HG03060 (cell line): ENCODE measurements at regions not wholly inside any gene's neighbourhood (a gene's known extent, or its start where the extent isn't known, plus 50 kb on each side); places are given as distances from the start of the nearest gene placed in this dataset.

Experiments used
- ATAC-seq: cut with Tn5 transposase; IDR thresholded peaks from one replicate; pipeline ENCODE4 v1.9.1; 2021; ENCODE audit warnings: low read depth, moderate number of reproducible peaks; ENCODE audit not compliant: unreplicated experiment

DNA sequence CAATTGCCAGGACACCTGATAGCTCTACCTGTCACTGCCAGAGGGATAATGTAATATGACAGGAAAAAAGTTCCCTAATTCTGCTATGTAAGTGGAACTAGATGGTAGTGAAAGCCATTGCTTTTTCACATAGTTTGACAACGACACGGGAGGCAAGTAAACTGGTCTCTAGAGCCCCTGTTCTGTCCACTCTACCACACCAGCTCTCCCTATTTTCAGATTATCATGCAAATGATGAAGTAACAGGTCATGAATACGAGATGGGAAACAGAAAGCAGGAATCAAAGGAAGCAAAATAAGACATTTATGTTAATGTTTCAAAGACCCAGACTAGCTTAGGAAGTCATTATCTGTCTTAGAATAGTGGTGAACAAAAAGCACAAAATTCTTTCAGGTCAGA, 56.2 kb downstream of the TAF11L14 start:
- no peak for ATAC-seq

DNA sequence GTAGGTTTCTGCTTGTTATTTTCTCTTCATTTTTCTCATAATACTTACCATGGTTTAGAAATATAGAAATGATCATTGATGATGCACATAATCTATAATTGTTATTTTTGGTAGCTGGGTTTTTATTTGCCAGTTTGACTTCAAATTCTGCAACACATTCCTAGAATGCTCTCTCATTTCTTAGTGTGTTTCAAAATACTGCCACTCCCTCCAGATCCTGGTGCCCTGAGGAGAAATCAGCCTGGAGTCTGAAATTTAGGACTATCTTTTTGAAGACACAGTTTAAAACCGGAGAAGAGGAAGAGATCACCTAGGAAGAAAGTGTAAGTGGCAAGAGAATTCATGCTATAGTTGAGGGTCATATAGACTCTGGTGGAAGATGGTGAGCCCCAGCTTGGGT, 57.5 kb downstream of the TAF11L14 start:
- no peak for ATAC-seq

DNA sequence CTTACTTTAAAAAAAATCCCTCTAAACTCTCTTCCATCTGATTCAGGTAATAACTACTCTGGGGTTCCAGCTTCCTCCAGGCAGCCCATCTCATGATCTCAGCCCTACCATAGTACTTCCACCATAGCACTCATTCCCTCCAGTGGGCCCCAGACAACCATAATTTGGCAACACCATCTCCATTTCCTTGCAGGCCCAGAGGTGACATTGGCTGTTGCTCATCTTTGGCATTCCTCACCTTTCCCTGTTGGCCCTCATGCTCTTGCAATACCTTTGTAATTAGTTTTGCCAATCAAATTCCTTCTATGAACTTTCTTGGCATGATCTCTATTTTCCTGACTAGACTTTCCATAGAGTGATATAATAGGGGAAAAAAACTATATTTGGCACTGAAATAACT, 60.1 kb downstream of the TAF11L14 start:
- no peak for ATAC-seq

DNA sequence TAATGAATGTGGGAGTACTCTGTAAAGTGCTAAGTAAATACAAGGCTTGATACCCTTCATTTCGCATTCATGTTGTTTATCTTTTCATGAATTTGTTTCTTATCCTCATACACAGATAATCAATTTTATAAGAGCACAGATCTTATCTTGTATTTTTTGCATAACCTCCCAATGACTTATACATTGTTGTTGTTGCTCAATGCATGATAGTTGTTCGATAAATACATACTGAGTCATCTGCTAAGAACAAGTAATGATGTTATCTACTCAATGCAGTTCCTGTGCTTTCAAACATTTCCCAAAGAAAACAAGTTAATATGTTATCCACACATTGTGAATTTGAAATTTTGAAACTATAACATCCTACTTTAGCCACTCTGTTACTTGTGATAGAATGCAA, 60.7 kb downstream of the TAF11L14 start:
- ATAC-seq: no peak

DNA sequence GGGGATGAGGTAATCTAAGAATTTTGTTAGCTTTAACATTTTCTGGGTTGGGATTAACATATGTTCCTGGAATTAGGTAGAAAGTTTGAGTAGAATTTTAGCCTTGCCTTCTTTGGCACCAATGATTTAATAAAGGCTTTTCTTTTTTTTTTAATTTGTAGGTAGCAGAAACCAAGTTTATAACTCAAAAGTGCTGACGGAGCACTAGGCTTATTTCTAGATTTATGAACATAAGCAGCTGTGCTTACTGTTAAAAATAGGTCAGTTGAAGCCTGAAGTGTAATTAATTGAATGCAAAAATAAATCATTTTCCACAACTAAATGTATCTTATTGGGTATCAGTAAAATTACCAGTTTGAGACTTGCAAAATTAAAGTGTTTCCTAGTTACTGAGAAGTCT, 62.4 kb downstream of the TAF11L14 start:
- ATAC-seq: no peak

DNA sequence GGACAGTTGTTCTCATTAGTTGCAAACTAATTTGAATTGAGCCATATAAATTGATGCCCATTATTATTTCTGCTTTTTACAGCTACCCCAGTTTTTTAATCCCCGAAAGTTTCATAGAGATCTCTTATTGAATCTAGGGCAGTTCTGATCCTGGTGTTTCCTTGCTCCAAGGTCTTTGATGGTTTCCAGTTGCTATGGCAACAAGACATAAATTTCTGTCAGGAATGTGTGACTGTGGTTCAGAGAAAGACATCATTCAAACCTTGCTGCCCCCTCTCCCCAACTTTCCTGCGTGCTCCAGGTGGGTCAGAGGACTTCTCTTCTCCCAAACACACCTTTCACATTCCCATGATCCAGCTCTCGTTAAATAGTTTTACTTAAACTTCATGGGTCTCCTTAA, 63.4 kb downstream of the TAF11L14 start:
- ATAC-seq: no peak

DNA sequence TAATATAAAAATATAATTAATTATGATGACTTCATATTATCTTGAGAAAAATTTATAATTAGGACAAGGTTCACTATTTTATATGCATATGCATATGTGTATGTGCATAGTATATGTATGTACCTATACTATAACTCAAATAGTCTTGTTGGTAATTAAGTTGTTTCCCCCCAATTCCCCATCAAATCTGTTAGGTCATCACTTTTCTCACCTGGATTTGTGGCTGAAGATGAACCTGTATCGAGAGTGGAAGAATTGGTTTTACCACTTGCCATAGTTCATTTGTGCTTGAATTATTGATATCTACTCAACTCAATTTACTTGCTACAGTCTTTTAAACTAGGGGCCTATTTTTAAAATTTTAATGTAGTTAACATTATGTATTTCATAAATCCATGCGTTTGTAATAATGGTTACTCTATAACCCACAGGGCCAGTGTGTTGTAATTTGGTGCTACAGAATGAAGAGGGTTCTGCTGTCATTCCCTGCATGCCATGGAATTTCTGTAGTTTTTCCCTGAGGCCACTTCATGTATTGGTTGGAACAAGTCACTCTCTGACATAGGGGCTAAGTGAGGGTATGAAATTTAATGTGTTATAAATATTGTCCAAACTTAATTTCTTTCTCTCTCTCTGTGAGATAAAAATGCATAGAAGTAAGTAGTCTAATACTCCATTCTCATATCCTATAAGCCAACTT, 74.9 kb downstream of the TAF11L14 start:
- no peak for ATAC-seq

DNA sequence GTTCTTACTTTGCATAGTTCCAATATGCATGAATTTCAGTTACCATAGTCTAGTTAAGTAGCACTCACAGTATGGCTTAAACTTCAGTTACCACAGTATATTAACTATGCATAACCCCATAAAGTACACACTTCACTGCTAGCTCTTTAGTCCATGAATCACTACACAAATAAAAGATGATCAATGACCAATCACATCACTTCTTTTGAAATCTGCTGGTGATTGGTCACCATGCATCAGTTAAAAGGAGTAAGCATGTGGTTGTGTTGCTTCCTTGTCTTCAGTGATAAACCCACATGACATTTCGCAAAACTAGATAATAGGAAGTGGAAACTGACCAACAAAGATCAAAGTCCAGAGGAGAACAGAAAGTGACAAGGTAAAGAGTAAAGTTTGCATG, 79.0 kb downstream of the TAF11L14 start:
- no peak for ATAC-seq

DNA sequence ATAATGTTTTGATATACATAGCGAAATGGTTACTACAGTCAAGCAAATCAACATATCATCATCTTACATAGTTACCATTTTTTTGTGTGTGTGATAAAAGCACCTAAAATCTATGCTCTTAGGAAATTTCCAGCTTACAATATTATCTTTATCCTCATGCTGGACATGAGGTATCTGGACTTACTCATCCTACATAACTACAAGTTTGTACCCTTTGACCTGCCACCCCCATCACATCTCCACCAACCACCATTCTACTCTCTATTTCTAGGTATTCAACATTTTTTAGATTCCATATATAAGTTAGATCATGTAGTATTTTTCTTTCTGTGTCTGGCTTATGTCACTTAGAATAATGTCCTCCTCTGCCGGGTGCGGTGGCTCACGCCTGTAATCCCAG, 79.9 kb downstream of the TAF11L14 start:
- ATAC-seq: no peak

DNA sequence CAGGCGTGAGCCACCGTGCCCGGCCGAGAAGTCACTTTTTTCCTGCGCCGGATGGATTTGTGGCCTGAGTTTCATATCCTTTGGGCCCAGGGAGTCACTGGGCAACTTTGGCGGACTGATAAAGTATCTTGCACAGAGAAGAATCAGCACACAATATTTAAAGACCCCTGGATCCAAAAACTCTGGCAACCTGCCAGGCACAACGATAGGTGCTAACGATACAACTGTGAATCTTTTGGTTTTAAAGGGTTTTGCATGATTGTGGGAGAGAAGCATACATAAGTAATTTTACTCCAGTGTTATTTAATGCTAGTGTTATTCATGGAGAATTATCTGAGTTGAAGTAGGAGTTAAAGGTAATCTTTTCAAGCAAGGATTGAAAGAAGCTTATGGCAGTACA, 85.3 kb downstream of the TAF11L14 start:
- ATAC-seq: no peak

DNA sequence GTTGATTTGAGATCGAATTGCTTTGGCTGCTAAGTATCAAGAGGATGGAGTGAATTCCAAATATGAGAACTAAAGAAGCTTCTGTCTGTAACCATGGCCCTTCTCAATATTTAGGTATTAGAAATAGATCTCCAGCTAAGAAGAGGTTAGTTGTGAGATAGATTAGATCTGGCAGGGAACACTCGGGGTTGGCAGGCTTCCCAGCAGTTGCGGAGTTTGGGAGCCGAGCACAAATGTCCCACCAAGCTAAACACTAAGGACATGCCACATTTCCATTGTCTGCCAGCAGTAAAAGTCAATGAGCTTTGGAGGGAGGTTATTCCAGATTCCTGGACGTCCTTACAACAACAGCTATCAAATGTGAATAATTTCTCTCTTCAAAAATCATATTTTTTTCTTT, 85.8 kb downstream of the TAF11L14 start:
- ATAC-seq: no peak

DNA sequence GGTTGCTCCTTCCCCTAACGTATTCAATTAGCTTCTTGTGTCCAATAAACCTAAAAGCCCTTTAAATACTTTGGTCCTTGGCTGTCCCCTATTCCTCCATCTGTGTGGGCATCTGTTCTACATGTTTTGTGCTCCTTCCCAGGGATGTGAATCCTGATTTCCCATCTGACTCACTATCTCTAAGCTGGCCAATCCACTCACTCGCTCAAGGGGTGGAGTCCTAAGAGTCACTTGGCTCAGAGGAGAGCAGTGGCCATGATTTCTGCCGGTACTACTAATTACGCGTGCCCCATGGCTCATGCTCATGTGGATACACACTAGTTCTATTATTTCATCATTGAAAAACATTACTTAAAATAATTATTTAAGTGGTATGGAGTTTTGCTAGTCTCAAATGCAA, 89.6 kb downstream of the TAF11L14 start:
- no peak for ATAC-seq

DNA sequence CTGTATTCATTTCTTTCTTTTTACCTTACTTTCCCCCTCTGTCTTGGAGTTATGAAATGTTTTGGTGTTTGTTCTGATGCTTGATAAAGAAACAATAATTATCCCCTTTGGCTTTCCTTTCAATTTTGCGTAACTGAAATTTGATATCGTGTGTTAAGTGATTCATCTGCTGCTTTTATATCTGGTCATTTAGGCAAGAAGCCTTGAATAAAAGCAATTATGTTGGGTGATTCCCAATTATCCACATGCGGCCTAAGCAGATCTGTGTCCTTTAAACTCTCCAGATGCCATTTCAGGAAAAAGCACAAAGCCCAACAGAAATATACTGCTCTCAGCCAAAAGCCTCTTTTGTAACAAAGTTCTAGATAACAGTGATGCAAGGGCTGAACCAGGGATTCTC, 92.8 kb downstream of the TAF11L14 start:
- ATAC-seq: no peak

DNA sequence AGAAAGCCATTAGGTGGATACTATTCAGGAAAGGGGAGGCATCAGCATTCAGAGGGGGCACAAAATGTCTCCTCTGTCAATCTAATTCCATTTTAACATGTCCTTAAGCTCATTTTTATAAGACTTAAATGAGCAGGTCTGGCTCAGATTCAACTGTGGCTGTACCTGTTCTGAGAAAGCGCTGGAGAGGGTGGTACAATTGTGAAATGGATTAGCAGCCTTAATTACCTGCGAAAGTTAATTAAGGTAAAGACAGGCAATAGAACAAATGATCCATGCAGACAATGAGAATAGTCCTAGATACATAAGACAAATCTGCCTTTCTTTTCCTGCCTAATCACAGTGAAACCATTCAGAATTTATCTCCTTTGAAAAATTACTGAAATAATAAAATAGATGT, 96.2 kb downstream of the TAF11L14 start:
- no peak for ATAC-seq

DNA sequence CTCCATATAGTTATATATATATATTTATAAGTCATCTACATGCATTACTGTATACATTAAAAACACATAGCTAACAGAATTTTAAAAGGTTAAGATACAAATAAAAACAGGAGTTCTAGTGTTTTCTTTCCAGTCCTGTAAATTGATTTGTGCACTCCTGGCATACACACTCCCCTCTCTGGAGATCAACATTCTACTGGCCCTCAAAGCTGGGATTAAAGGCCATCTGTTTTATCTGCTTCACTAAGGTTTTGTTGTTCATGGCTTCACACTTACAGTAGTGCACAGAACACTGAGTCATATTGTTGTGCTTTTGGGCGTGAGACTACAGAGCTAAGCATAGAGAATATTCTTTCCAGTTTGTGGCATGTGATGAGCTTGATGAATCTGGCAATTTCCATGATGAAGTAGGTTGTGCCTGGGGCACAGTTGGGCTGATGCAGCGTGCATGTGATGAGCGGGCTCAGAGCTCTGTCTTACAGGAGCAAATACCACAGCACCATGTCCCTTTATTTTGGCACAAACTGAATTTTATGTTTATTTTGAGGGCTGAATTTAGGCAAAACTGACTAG, 98.2 kb downstream of the TAF11L14 start:
- ATAC-seq: no peak

DNA sequence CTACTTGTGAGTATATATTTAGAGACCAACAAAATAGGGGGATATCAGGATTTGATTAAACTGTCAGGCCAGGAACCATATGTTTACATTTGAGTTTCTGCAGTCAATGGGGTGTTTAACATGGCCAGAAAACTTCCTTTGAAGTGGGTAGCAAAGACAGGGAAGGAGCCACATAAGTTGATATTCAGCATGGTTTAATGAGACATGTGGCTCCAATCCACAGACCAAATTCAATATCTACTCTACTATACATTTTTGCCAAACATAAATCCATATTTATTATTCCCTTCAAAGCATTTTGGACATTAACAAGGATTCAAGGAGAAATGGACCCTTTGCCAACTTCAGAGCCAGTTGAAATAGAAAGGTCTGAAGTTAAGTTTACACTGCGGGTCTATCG, 99.8 kb downstream of the TAF11L14 start:
- no peak for ATAC-seq

DNA sequence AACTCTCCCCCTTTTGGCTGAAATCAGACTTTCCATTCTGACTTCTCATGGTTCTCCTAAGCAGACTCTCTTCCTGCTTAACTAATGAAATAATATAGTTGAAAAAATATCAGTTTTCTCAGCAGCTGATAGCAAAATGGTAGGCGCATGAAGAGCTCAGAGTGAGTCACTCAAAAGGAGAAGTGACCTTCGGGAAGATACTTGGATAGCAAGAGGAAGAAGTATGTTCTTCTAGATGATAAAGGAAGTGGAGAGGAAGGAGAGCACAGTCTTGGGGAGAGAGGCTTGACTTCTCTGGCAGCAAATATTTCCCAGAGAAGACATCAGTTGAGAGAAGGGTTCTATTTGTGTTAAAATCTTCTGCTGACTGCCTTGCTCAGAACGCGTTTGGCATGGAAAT, 101.5 kb downstream of the TAF11L14 start:
- no peak for ATAC-seq

DNA sequence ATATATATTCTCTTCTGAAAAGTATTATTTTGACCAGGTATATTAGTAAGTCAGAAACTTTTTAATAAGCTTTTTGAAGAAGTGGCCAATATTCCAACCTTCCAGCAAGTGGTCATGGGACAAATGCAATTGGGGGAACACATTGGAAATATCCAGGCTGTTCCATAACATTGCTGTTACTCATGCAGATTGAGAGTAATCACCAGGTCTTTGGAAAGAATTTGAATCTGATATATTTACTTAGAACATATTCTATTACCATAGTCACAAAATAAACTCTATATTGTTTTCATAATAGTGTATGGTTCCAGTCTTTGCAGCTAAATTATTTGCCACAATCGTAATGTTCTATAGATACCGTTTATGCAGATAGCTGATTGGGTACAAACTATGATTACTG, 102.8 kb downstream of the TAF11L14 start:
- no peak for ATAC-seq

DNA sequence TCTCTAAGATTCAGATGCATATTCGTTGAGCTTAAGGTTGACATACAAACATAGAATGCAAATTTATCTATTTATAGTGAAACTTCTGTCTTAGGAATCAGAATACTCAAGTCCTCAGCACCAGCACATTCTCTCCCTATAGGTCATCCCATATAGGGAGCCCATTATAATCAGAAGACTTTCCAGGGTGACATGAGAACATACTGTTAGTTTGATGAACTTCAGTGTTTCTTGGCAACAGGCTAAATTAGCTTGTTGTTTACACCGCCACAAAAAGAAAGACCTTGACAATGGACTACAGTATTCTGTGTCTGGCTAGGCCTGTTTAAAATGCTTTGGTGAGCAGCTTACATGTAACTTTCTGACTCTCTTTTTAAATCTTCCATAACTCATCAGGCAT, 104.2 kb downstream of the TAF11L14 start:
- no peak for ATAC-seq

DNA sequence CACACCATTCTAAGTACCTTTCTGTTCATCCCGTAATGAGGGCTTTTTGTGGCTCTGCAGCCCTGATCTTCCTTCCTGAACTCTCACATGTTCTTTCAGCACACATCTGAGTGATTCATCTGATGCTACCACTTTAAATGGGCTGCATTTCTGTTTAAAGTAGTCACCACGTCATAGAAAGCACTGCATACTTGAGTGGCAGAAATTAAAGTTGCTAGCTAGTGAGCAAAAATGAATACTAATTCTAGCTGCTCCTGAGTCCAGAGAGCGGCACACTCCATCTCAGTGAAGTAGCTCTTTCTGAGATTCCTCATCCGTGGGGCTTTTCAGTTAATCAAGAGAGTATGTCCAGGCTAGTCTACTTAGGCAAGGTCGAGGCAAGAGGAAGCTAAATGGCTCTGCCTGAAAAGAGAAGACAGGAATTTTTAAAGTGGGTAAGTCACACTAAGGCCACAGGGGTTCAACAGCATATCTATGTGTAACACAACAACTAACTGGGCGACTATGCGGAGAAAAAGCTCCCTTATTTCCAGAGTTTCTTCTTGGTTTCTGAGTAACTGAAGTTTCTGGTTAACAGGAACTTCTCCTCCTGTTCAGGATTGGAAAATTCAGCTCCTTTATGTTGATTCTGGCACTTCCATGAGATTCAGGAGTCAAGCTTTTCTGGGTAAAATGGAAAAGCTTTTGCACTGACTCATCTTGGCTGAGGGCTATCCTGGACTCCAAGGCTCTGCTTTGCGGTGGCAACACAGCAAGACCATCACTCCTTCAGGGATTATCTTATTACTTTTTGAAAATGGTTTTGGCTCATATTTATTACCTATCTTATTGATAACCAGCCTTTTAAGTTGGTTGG, 109.5 kb downstream of the TAF11L14 start:
- no peak for ATAC-seq

DNA sequence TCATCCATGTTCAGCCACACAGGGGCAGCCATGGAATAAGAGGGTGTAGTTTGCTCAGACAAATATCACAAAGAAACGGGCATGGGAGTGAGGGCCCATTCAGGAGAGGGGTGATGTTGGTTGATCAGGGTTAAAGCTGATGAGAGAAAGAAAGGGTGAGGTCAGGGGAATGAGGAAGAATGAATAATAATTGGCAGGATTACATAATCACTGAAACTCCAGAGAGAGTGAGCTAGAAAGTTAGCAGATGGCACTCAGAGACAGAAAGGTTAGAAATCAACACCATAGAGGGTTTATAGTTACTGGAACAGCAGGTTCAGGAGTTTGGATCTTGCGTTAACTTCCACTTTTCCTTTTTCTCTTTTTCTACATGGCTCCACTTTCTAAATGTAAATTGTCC, 113.9 kb downstream of the TAF11L14 start:
- ATAC-seq: no peak

DNA sequence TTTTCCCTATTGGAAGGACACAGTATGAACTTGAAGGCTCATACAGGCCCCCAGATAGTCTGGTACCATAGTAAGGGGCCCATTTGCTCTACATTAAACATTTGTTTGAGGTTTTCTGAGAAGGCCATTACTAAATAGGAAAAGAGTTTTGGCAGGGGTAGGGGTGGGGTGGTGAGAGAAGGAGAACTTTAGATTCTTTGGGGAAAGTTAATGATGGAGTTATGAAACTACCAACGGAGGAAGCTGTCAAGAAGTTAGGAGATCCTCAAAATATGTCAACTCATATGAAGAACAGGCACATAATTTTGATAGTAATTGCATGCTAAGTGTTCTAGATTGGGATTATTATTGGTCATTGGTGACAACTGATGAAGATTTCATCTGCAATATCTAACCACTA, 114.7 kb downstream of the TAF11L14 start:
- no peak for ATAC-seq
